ENCODE measurements at regions not wholly inside any gene's neighbourhood (a gene's known extent, or its start where the extent isn't known, plus 50 kb on each side); places are given as distances from the start of the nearest gene placed in this dataset.
A peak's percentile ranks its signal among the peaks of the same experiment; 100 is the strongest.

GRCh38 chr1:29849991-29850757, 613.9 kb downstream of the PTPRU start:
- no peaks in the 10 kb centered on the region for H3K4me1 ChIP-seq
- no peaks in the 10 kb centered on the region for H3K36me3 ChIP-seq
- intact Hi-C loops (cut with DNase I; ENCODE audit: low total_unique reads), result no loop called here
- no peak for DNase-seq
- no peak for TF ChIP-seq CTCF (IDR thresholded peaks at IDR 0.05)
- H3K9me3 ChIP-seq, result no peaks in the 10 kb centered on the region
- H3K4me3 ChIP-seq, result no peak overlapping the region
- peaks cover 0 to 48% of the 10 kb centered on the region in 2 donors for H3K27me3 ChIP-seq
- no peak overlapping the region for H3K27ac ChIP-seq

- Histone ChIP-seq H3K27ac (no peak overlapping the region), H3K9me3 (no peaks in the 10 kb centered on the region), H3K4me3 (no peak overlapping the region), H3K4me1 (no peaks in the 10 kb centered on the region), H3K36me3 (no peaks in the 10 kb centered on the region), H3K27me3 (peaks cover 0 to 43% of the 10 kb centered on the region in 2 donors)
- intact Hi-C loops (cut with DNase I; ENCODE audit: low total_unique reads), result no loop called here
- TF ChIP-seq CTCF (IDR thresholded peaks at IDR 0.05), result peak; percentile 23 to 26
- peak in 1 of 2 donors; percentile 51 for DNase-seq
Measured at GRCh38 chr1:29849038-29849750, 612.9 kb downstream of the PTPRU start.

GRCh38 chr1:29845910-29846309, 609.6 kb downstream of the PTPRU start:
- DNase-seq, result peak in 1 of 2 donors; percentile 34
- Histone ChIP-seq H3K27ac (no peak overlapping the region), H3K4me1 (no peaks in the 10 kb centered on the region), H3K36me3 (no peaks in the 10 kb centered on the region), H3K4me3 (no peak overlapping the region), H3K9me3 (peaks cover 0 to 13% (median 0%) of the 10 kb centered on the region in 3 donors), H3K27me3 (peaks cover 0 to 44% of the 10 kb centered on the region in 2 donors)
- intact Hi-C loops (cut with DNase I; ENCODE audit: low total_unique reads), result no loop called here
- no peak for TF ChIP-seq CTCF (IDR thresholded peaks at IDR 0.05)

GRCh38 chr1:29842130-29842529, 605.8 kb downstream of the PTPRU start:
- no peak for DNase-seq
- no peaks in the 10 kb centered on the region for H3K36me3 ChIP-seq
- peaks cover 0 to 30% of the 10 kb centered on the region in 2 donors for H3K27me3 ChIP-seq
- no peak overlapping the region for H3K4me3 ChIP-seq
- TF ChIP-seq CTCF (IDR thresholded peaks at IDR 0.05), result no peak
- no peaks in the 10 kb centered on the region for H3K4me1 ChIP-seq
- H3K9me3 ChIP-seq, result peaks cover 0 to 13% (median 0%) of the 10 kb centered on the region in 3 donors
- intact Hi-C loops (cut with DNase I; ENCODE audit: low total_unique reads), result no loop called here
- no peak overlapping the region for H3K27ac ChIP-seq

GRCh38 chr1:29839726-29840125, 603.4 kb downstream of the PTPRU start:
- Histone ChIP-seq H3K9me3 (peaks cover 0 to 13% (median 0%) of the 10 kb centered on the region in 3 donors), H3K27ac (no peak overlapping the region), H3K4me3 (no peak overlapping the region), H3K27me3 (peaks cover 0 to 18% of the 10 kb centered on the region in 2 donors), H3K4me1 (no peaks in the 10 kb centered on the region), H3K36me3 (no peaks in the 10 kb centered on the region)
- no peak for DNase-seq
- no peak for TF ChIP-seq CTCF (IDR thresholded peaks at IDR 0.05)
- intact Hi-C loops (cut with DNase I; ENCODE audit: low total_unique reads), result no loop called here

Measured in tibial artery (tissue), 4 donors.